Activated naive CD4-positive, alpha-beta T cell treated with anti-CD3 and anti-CD28 coated beads for 36 hours (primary cell): ENCODE measurements at regions not wholly inside any gene's neighbourhood (a gene's known extent, or its start where the extent isn't known, plus 50 kb on each side); places are given as distances from the start of the nearest gene placed in this dataset.
"Not testable (repeated sequence)": the region's sequence is repeated elsewhere in the genome, so short reads cannot be mapped to it uniquely, and the experiment has no call there.

ENCODE experiments used
- CTCF ChIA-PET: fragments of 350-600 bp; sonication (Branson Sonifier 250); formaldehyde crosslinking; loops from one replicate; lab custom pipeline; 2021; ENCODE audit warnings: antibody characterized with exemption; lab: Charles Lee
- DNase-seq: peaks from one replicate; pipeline ENCODE4 v3.0.0-alpha.2; 2020
- H3K27ac Mint-ChIP-seq: one replicate; pipeline ENCODE4 v1.8.0; 2021; ENCODE audit warnings: mild to moderate bottlenecking, mixed read lengths
- H3K27me3 Mint-ChIP-seq: one replicate; pipeline ENCODE4 v1.8.0; 2021; ENCODE audit warnings: low read depth, mixed read lengths
- H3K36me3 Mint-ChIP-seq: one replicate; pipeline ENCODE4 v1.8.0; 2021; ENCODE audit warnings: low read depth, mixed read lengths
- H3K4me1 Mint-ChIP-seq: one replicate; pipeline ENCODE4 v1.8.0; 2021; ENCODE audit warnings: low read depth, mixed read lengths
- H3K4me3 Mint-ChIP-seq: one replicate; pipeline ENCODE4 v1.8.0; 2021; ENCODE audit warnings: mild to moderate bottlenecking, moderate library complexity, mixed read lengths
- H3K9me3 Mint-ChIP-seq: one replicate; pipeline ENCODE4 v1.8.0; 2021; ENCODE audit warnings: mixed read lengths
- intact Hi-C: fragments of 100-400 bp; cut with micrococcal nuclease; formaldehyde crosslinking; loops from one replicate; pipeline ENCODE4 v1.15.1; 2023

DNA sequence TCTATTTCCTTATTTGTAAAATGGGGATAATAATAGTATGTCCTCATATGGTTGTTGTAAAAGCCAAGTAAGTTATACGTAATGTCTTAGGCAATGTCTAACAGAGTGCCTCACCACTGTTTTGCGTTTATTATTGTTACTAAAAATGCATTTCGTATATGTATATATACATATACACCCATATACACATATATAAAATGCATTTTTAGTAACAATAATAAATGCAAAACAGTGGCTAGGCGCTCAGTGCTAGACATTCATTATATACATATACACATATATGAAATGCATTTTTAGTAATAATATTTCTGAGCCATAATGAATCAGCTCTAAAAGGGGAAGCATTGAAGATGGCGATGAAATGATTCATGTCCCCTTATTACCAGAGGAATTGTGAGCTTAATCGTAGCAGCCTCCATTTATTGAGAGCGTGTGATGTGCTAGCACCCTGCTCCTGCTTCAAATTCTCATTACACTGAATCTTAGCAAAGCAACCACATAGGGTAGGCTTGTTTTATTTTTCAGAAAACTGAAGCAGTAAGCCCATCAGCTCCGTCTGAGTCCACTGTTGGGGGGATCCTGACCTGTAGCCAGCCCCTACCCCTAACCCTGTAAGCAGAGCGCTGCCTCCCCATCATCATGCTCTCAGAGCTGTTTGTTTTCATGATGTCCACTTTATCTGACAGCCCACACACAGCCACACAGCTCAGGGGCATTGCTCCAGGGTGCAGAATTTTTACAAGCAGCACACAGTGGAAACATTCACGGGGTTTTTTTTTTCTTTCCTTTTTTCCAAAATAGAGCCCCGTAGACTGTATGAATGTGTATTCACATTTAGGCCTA, 97.1 kb upstream of the NAV2 start:
- H3K4me3 Mint-ChIP-seq: no peak overlapping the region
- intact Hi-C loops: no loop called here
- H3K27me3 Mint-ChIP-seq: no peaks in the 10 kb centered on the region
- H3K27ac Mint-ChIP-seq: no peak overlapping the region
- peaks cover 11% of the 10 kb centered on the region for H3K9me3 Mint-ChIP-seq
- H3K36me3 Mint-ChIP-seq: no peaks in the 10 kb centered on the region
- CTCF ChIA-PET: no interaction called here
- H3K4me1 Mint-ChIP-seq: no peaks in the 10 kb centered on the region
- no peak for DNase-seq

DNA sequence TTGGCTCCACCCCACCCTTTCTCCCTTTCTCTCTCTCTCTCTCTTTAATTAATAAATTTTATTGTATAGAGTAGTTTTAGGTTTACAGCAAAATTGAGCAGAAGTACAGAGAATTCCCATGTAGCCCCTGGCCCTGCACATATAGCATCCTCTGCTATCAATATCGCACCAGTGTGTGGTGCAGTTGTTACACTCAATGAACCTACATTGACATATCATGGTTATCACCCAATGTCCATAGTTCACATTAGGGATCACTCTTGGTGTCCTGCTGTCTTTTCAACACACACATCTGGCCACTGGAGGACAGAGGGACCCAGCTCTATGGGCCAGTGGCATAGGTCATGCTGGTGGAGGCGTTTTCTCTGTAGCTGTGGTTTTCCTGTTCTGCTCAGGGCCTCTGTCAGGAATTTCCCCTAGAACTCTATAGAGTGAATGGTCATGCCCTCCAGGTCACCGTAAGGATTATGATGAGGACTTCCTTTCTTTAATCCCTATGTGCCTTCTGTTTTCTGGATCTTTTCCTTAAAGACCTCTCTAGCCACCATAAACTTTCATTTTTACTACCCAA, 98.2 kb upstream of the NAV2 start:
- no peak for DNase-seq
- Mint-ChIP-seq H3K9me3 (peaks cover 13% of the 10 kb centered on the region), H3K4me1 (no peaks in the 10 kb centered on the region), H3K27ac (no peak overlapping the region), H3K27me3 (peaks cover 3% of the 10 kb centered on the region), H3K36me3 (no peaks in the 10 kb centered on the region), H3K4me3 (no peak overlapping the region)
- intact Hi-C loops: no loop called here
- CTCF ChIA-PET: no interaction called here

DNA sequence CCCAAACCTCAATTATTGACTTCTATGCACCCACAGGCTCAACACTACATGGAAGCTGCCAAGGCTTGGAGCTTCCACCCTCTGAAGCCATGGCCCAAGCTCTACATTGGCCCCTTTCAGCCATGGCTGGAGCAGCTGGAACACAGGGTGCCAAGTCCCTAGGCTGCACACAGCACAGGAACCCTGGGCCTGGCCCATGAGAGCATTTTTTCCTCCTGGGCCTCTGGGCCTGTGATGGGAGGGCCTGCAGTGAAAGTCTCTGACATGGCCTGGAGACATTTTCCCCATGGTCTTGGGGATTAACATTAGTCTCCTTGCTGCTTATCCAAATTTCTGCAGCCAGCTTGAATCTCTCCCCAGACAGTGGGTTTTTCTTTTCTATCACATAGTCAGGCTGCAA, 100.6 kb upstream of the NAV2 start:
- H3K4me1 Mint-ChIP-seq, H3K9me3 Mint-ChIP-seq, H3K36me3 Mint-ChIP-seq, intact Hi-C loops, CTCF ChIA-PET, H3K27ac Mint-ChIP-seq, H3K4me3 Mint-ChIP-seq, DNase-seq: not testable (repeated sequence)
- peaks cover 11% of the 10 kb centered on the region for H3K27me3 Mint-ChIP-seq

DNA sequence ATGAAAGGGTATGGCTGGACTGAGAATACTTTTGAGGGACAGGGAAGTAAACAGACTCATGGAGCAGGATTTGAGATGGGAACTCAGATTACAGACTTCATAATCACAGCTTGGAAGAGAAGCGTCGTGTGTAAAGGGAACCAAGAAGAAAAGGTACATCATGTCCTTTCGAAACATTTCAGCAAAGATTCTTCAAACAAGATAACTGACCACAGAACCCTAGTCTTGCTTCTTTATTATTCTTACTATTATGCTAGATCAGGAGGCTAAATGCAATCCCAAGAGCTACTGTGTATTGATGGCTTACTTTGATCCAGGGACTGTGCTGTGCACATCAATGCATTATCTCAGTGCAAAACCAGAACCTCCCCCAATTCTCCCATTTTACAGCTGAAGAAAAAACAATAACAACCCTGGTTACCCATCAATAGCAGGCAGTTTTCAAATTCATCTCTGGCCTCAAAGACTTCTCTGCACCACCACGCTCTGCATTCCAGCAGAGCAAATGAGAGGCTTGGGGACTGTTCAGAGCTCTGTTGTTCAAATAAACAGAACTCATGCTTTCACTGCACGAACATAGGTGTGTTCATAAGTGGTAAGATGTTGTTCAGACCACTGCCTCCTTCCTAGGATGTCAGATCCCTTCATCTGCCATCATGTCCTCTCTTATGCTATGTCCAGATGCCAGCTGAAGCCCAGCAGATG, 104.8 kb upstream of the NAV2 start:
- Mint-ChIP-seq H3K4me3 (no peak overlapping the region), H3K27me3 (peaks cover 11% of the 10 kb centered on the region), H3K36me3 (no peaks in the 10 kb centered on the region), H3K27ac (no peak overlapping the region), H3K9me3 (peaks cover 11% of the 10 kb centered on the region), H3K4me1 (no peaks in the 10 kb centered on the region)
- intact Hi-C loops: no loop called here
- CTCF ChIA-PET: no interaction called here
- DNase-seq: no peak

DNA sequence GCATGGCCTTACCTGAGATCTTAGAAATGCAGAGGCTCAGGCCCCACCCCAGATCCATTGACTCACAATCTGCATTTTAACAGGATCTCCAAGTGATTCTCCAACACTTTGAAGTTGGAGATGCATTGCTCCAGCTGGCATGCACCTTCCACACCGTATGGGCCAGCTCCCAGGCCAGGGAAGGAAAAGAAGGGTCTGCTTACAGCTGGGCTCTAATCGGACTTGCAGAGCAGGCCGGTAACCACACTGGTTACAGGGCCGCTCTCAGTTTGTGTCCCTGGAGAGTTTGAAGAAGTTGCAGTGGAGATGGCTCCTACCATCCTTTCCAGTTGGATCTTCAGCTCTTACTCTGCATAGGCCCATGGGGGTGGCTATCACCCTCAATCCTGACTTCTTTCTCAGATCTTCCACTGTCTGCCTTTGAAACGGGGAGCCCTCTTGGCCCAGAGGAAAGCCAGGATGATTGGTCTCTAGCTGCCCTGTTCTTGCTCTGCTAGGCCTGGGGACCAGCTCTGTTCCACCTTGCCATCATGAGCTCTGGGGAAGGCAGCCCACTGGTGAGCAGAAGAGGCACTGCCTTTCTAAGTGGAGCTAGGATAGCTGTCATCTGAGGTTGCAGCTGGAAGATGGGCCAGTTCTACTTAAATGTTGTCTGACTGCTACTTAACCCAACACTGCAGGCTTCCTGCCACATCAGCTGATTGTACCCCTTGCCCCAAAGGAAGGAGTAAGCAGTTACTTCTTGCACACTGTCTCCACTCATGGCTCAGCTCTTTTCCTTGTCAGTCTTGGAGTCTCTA, 105.6 kb upstream of the NAV2 start:
- Mint-ChIP-seq H3K36me3 (no peaks in the 10 kb centered on the region), H3K4me1 (no peaks in the 10 kb centered on the region), H3K9me3 (peaks cover 5% of the 10 kb centered on the region), H3K27me3 (peaks cover 11% of the 10 kb centered on the region), H3K27ac (no peak overlapping the region), H3K4me3 (no peak overlapping the region)
- DNase-seq: no peak
- CTCF ChIA-PET: no interaction called here
- intact Hi-C loops: no loop called here

DNA sequence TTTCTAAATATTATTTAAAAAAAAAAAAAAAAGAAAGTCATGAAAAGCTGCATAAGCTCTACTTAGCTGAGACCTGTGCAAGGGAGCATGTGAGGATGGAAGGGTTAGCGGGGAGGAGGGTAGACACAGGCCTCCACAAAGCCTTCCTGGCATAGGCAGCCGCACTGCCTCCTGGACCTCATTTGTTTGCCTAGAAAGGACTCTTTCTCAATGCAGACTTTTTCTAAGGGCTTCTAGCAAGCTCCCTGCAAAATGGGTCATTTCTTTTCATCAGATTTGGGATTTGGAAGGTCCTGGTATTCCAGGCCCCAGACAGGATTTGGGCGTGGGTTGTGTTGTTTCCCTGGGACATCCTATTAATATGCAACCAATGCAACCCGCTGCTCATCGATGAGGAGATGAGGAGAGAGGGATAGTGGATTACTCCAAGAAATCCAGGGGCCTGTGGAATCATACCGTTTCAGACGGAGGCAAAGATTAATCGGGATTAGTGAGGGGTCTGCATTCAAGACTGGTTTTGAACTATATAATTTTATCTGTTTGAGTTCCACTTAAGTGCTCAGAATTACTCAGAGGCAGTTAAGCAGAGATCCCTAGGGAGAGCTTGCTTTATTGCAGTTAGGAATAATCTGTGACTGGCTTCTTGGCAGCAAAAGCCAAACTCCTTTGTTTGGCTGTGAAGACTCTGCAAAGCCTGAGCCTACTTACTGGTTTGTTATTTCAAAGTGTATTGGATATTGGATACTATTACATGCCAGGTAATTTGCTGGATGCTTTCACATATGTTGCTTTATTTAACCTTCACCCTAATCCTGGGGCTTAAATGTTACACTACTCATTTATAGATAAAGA, 106.9 kb upstream of the NAV2 start:
- CTCF ChIA-PET: interaction anchor here (0.9 kb wide), 1 partner anchor 51 kb away, joined by 3 read pairs; no protein-coding TSS in a partner anchor
- peaks cover 5% of the 10 kb centered on the region for H3K9me3 Mint-ChIP-seq
- DNase-seq: no peak
- H3K27me3 Mint-ChIP-seq: peaks cover 11% of the 10 kb centered on the region
- no peaks in the 10 kb centered on the region for H3K4me1 Mint-ChIP-seq
- H3K4me3 Mint-ChIP-seq: no peak overlapping the region
- no peak overlapping the region for H3K27ac Mint-ChIP-seq
- intact Hi-C loops: no loop called here
- no peaks in the 10 kb centered on the region for H3K36me3 Mint-ChIP-seq

DNA sequence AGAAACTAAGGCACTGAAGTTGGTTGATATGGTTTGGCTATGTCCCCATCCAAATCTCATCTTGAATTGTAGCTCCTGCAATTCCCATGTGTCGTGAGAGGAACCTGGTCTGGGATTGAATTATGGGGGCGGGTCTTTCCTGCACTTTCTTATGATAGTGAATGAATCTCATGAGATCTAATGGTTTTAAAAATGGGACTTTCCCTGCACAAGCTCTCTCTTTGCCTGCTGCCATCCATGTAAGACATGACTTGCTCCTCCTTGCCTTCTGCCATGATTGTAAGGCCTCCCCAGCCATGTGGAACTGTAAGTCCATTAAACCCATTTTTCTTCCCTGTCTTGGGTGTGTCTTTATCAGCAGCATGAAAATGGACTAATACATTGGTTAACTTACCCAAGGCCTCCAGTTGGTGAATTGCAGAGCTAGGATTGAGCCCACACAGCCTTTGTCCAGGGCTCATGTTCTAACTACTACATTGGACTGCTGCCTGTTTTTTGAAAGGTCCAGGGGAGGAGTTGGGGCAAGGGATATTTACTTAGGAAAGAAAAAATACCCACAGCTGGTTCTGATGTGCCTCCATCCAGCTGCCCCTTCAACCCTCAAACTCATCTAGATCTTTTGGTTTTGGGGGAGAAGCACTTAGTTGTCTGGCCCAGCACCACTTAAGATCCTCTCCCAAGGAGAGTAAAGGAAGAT, 107.8 kb upstream of the NAV2 start:
- intact Hi-C loops: no loop called here
- H3K4me1 Mint-ChIP-seq: no peaks in the 10 kb centered on the region
- peaks cover 2% of the 10 kb centered on the region for H3K9me3 Mint-ChIP-seq
- H3K27me3 Mint-ChIP-seq: peaks cover 8% of the 10 kb centered on the region
- no peak for DNase-seq
- H3K4me3 Mint-ChIP-seq: no peak overlapping the region
- CTCF ChIA-PET: no interaction called here
- H3K36me3 Mint-ChIP-seq: no peaks in the 10 kb centered on the region
- no peak overlapping the region for H3K27ac Mint-ChIP-seq

DNA sequence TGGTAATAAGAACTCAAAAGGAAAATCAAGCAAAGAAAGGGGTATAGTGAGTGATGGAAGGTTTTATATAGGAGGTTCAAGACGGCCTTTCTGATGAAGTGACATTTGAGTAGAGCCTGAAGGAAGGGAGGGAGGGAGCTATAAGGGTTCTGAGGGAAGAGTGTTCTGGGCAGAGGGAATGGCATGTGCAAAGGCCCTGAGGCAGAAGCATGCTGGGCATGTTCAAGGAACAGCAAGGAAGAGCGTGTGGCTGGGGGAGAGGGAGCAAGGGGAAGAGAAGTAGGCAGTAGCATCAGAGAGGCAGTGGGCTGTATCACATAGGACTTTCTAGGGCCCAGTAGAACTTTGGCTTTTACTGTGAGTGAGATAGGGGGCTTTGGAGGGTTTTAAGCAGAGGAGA, 108.9 kb upstream of the NAV2 start:
- CTCF ChIA-PET: no interaction called here
- H3K4me3 Mint-ChIP-seq: no peak overlapping the region
- no peaks in the 10 kb centered on the region for H3K36me3 Mint-ChIP-seq
- H3K4me1 Mint-ChIP-seq: no peaks in the 10 kb centered on the region
- intact Hi-C loops: no loop called here
- peaks cover 4% of the 10 kb centered on the region for H3K27me3 Mint-ChIP-seq
- H3K9me3 Mint-ChIP-seq: peaks cover 2% of the 10 kb centered on the region
- H3K27ac Mint-ChIP-seq: no peak overlapping the region
- DNase-seq: no peak

DNA sequence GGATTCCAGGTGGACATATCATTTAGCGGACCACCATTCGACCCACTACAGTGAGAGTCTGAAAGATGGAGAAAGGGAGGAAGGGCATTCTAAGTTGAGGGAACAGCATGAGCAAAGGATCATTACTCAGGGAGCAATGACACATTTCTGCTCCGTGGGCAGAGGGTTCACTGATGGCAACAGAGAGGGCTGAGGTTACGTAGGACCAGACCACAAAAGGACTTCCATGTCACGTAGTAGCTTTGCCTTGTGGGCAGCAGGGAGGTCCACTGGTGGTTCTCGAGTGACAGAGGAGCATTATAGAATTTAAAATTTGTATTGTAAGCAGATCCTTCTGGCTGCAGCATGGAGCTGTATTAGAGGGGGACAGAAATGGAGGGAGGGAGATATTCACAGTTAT, 109.7 kb upstream of the NAV2 start:
- no peak overlapping the region for H3K4me3 Mint-ChIP-seq
- peaks cover 2% of the 10 kb centered on the region for H3K9me3 Mint-ChIP-seq
- CTCF ChIA-PET: no interaction called here
- intact Hi-C loops: no loop called here
- H3K27me3 Mint-ChIP-seq: peaks cover 3% of the 10 kb centered on the region
- DNase-seq: no peak
- H3K36me3 Mint-ChIP-seq: no peaks in the 10 kb centered on the region
- H3K27ac Mint-ChIP-seq: no peak overlapping the region
- no peaks in the 10 kb centered on the region for H3K4me1 Mint-ChIP-seq

DNA sequence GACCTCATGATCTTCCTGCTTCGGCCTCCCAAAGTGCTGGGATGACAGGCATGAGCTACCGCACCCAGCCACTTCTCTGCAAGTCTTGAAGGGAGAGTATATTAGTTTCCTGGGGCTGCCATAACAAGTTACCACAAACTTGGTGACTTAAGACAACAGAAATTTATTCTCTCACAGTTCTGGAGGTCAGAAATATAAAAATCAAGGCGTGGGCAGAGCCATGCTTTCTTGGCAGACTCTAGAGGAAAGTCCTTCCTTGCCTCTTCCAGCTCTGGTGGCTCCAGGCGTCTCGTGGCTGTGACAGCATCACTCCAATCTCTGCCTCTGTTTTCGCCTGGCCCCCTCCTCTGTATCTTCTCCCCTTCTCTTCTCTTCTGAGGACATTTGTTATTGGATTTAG, 110.2 kb upstream of the NAV2 start:
- peaks cover 2% of the 10 kb centered on the region for H3K9me3 Mint-ChIP-seq
- CTCF ChIA-PET: no interaction called here

DNA sequence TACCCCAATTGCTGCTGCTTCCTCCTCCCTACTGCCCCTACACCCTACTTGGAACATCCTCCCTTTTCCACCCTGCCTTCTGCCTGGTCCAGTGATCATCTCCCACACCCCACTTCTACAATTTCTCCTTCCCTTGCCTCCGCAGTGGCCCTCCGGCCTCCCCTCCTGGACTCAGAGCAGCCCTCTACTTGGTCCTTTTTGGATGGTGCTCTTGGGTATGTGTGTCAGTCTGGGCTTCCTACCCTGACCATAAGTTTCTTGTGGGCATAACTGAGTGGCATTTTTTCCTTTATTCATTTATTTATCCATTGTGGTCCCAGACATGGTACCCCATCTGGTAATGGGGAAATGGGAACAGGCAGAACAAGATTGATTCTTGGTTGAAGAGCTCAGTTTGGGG, 111.4 kb upstream of the NAV2 start:
- CTCF ChIA-PET: no interaction called here
- no peak for DNase-seq
- Mint-ChIP-seq H3K27ac (no peak overlapping the region), H3K9me3 (peaks cover 2% of the 10 kb centered on the region), H3K4me1 (no peaks in the 10 kb centered on the region), H3K4me3 (no peak overlapping the region), H3K36me3 (no peaks in the 10 kb centered on the region), H3K27me3 (peaks cover 2% of the 10 kb centered on the region)
- intact Hi-C loops: no loop called here

More for the DNA sequence above, 110.2 kb upstream of the NAV2 start:
- peaks cover under 1% of the 10 kb centered on the region for H3K27me3 Mint-ChIP-seq
- H3K27ac Mint-ChIP-seq: no peak overlapping the region
- no peak overlapping the region for H3K4me3 Mint-ChIP-seq
- intact Hi-C loops: no loop called here
- DNase-seq: no peak
- H3K4me1 Mint-ChIP-seq: no peaks in the 10 kb centered on the region
- H3K36me3 Mint-ChIP-seq: no peaks in the 10 kb centered on the region
